GM19025 (cell line): ENCODE measurements at regions not wholly inside any gene's neighbourhood (a gene's known extent, or its start where the extent isn't known, plus 50 kb on each side); places are given as distances from the start of the nearest gene placed in this dataset.

ENCODE experiments used
- ATAC-seq: cut with Tn5 transposase; IDR thresholded peaks from one replicate; pipeline ENCODE4 v1.9.1; 2021; ENCODE audit warnings: mild to moderate bottlenecking, low read depth, moderate library complexity; ENCODE audit not compliant: unreplicated experiment

DNA sequence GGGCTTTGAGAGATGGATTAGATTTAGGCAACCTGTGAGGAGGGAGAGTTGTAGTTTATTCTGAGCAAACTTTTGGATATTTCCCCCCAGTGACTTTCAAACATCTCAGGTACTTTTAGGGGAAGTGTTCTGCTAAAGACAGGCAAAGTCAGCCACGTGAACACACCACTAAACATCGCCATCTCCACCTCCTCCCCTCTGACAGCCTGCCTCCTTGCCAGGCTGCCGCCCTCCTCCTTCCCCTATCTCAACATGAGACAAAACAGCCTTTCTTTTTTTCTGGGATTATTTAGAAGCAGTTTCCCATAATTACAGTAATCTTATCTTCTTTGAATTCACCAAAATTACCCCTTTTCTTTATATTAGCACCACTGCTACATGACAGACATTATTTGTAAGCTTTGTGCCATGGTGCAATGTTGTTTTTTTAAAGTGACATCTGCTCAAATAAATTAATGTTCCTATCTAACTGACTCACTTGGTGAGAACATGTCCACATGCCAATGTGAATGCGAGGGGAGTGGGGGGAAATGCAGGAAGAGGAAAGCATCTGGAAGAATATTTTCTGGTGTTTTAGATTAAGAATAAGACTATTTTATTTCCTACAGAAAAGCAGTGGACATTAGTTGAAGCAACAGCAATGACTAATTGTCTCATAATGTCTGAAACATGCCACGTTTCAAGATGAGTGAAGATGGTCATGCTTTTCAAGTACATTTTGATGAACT, 147.8 kb upstream of the ATP1B1 start:
- no peak for ATAC-seq

GRCh38 chr1:168959382-168959781, 147.1 kb upstream of the ATP1B1 start:
- ATAC-seq: no peak

GRCh38 chr1:168960114-168960513, 146.4 kb upstream of the ATP1B1 start:
- ATAC-seq: no peak

- ATAC-seq: no peak
Observed at GRCh38 chr1:168960595-168960994, 145.9 kb upstream of the ATP1B1 start.

DNA sequence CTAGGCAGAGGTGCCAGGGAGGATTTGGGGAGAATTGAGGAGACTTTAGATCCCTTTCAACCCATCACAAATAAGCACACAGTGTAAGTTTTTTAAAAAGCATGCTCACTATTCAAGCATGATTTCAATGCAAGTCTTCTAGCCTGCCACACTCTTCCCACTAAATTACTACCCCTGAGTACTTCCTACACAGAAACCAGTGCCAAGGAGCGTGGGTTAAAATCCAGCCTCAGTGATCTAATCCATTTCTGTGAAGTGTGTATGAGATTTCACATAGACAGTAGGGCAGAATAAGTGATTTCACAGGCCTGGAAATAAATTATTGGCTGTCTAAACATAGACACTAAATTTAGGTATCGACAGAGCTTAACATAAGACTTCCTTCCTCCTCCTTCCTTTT, 142.9 kb upstream of the ATP1B1 start:
- ATAC-seq: no peak

GRCh38 chr1:168964478-168964877, 142.0 kb upstream of the ATP1B1 start:
- no peak for ATAC-seq

DNA sequence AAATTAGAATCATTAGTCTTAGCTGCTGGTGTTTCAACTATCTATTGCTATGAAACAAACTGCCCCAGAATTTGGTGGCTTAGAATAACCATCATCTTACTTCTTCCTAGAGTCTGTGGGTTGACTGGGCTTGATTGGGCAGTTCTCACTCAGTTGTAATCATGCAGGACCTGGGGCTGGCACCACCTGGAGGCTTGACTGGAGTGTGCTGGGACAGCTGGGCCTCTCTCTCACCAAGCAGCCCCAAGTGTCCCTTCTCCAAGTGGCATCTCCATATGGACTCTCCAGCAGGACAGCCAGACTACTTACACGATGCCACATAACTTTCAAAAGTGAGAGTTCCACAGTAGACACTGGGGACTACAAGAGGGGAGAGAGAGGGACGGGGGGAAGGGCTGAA, 140.3 kb upstream of the ATP1B1 start:
- no peak for ATAC-seq

- no peak for ATAC-seq
Observed at GRCh38 chr1:168966636-168967035, 139.9 kb upstream of the ATP1B1 start.

DNA sequence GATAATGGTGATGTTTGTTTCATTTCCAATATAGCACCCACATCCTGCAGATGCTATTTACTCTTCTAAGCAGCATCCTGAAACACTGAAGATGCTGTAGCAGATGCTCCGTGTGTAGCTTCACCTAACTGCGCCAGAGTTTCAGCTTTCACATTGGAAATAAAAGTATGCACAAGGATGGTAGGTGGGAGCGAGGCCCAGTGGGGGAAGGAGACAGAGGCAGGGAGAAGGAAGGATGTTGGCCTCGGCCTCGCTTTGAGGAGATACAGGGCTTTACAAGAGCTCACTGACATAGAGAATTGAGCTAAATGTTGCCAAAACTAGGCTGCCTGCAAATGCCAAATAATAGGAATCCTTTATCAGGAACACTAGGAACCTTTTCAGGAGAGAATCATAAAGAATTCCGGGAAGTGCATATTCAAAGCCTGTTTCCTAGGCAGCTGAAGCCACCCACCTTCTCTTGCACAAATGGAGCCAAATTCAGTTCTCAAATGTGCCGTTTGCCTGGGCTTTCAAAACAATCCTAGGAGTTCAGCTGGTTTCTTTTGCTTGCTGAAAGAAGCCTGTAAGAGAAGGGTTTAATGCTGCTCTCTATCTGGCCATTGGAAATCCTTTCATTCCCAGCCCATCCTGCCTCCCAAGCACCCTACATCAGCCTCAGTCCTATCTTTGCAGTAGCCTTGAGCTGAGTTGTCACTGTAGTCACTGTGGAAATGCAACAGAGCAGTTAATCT, 135.4 kb upstream of the ATP1B1 start:
- ATAC-seq: no peak

- no peak for ATAC-seq
Observed at GRCh38 chr1:168972225-168972624, 134.3 kb upstream of the ATP1B1 start.

DNA sequence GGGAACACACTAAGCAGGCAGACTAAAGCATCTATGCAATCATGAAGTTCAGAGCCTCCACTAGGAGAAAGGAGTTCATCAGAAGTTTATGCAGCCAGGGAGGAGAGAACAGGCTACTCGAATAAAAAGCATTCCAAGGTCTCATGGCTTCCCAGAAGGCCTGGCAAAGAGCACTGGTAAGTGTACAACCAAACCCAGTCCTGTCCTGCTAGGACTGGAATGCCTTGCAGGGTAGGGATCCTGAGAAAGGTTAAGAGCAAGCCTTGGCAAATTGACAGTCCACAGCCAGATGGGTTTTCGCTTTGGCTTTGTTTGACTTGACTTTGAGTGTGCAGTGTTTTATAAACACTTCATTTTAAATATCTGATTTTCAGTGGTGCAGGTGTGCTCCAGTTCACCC, 133.6 kb upstream of the ATP1B1 start:
- ATAC-seq: no peak

GRCh38 chr1:168974117-168974516, 132.4 kb upstream of the ATP1B1 start:
- no peak for ATAC-seq

- no peak for ATAC-seq
Observed at GRCh38 chr1:168974611-168975010, 131.9 kb upstream of the ATP1B1 start.

- no peak for ATAC-seq
Observed at GRCh38 chr1:168976267-168976666, 130.2 kb upstream of the ATP1B1 start.

DNA sequence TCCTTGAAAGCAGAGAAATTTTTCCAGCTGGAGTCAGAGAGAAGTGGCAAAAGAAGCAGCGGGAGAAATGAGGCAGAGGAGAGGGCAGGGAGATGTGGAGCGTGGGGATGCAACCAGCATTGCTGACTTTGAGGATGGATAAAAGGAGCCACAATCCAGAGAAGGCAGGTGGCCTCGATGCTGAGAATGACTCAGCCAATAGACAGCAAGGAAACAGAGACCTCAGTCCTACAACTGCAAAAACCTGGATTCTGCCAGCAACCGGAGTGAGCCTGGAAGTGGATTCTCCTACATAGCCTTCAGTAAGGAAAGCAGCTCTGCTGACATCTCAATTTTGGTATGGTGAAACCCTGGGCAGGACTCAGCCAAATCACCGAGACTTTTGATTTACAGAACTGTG, 128.9 kb upstream of the ATP1B1 start:
- ATAC-seq: no peak

DNA sequence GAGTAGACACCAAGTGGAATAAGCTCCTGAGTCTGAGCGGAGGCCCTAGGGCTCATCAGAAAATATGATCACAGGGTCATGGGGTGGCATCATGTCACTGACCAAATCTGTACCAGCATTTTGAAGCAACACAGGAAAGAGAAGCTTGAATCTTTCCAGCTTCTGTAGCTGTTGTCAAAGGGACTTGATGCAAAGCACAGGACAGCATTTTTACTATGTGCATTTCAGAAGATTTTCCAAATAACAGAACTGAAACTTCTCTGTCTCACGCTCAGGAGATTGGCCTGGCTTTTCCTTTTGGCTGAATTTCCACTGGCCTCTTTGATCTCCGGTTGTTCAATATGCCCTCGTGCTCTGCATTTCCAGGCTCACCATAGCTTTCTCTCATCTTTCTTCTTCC, 127.2 kb upstream of the ATP1B1 start:
- ATAC-seq: no peak

- ATAC-seq: no peak
Observed at GRCh38 chr1:168980180-168980579, 126.3 kb upstream of the ATP1B1 start.

GRCh38 chr1:168980656-168981055, 125.8 kb upstream of the ATP1B1 start:
- ATAC-seq: no peak

DNA sequence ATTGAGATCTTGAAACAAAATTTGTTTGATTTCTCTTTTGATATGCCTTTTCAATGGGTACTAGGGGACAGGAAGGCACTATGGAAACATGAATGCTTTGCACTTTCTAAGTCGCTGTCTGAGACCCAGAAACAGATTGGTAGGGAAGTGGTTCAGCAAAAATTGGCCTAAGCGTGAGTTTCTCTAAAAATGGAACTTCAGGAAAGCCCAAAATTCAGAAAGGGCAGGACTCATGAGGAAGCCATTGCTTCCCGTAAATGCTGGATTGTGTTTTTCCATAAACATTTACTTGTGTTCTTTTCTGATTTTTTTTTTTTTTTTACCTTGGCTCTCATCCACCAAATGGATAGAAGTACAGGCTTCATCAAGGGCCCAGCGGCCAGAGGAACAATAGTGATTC, 123.7 kb upstream of the ATP1B1 start:
- ATAC-seq: no peak

DNA sequence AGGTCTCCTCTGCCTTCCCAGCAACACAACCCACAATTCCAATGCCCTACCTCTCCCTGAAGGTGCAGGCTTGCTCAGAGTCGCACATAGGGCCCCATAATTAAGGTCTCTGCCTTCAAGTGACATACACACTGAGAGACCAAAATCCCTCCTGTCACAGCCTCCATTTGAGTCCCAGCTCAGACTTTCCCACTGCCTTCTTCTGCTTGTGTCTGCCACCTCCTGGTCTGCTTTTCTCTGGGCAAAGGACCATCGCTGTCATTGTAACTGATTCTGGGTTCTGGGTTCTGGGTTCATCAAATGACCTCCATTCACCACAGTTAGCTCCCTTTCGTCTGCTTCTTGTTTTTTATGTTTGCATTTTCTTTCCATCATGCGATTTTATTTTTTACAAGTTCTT, 119.2 kb upstream of the ATP1B1 start:
- no peak for ATAC-seq

DNA sequence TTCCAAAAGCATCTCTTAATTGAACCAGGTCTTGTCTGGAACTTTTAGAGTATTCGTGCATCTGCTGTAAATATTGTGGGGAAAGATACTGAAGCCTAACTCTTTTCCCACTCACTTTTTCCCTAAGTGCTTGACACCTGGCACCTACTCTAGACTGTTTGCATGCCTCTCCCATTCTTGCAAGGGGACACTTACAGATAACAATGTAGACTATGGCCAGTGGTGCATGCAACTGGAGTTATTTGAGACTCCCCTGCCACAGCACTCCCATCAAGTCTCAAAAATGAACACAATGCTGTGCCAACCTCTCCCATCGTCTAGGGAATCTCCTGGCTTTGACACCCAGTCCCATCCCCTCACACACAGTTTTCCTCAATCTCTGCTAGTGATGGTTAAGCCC, 118.6 kb upstream of the ATP1B1 start:
- no peak for ATAC-seq

- no peak for ATAC-seq
Observed at GRCh38 chr1:168989985-168990384, 116.5 kb upstream of the ATP1B1 start.
